Panc1 (cell line): ENCODE measurements at regions not wholly inside any gene's neighbourhood (a gene's known extent, or its start where the extent isn't known, plus 50 kb on each side); places are given as distances from the start of the nearest gene placed in this dataset.

Source experiments
- TF ChIP-seq, protein P1 (sequence below), 2 experiments: IDR thresholded peaks; 2 replicates each; pipeline ENCODE4 v1.6.1; 2011 to 2012; ENCODE audit warnings: low read depth in 2 of 2, control low read depth in 1 of 2, low read length in 1 of 2, mild to moderate bottlenecking in 1 of 2, moderate library complexity in 1 of 2; ENCODE audit not compliant: insufficient read depth in 1 of 2
- TF ChIP-seq, protein P2 (sequence below): fragments of 450-650 bp; IDR thresholded peaks from 2 replicates; pipeline ENCODE4 v1.5.1; 2017; ENCODE audit warnings: mild to moderate bottlenecking

DNA sequence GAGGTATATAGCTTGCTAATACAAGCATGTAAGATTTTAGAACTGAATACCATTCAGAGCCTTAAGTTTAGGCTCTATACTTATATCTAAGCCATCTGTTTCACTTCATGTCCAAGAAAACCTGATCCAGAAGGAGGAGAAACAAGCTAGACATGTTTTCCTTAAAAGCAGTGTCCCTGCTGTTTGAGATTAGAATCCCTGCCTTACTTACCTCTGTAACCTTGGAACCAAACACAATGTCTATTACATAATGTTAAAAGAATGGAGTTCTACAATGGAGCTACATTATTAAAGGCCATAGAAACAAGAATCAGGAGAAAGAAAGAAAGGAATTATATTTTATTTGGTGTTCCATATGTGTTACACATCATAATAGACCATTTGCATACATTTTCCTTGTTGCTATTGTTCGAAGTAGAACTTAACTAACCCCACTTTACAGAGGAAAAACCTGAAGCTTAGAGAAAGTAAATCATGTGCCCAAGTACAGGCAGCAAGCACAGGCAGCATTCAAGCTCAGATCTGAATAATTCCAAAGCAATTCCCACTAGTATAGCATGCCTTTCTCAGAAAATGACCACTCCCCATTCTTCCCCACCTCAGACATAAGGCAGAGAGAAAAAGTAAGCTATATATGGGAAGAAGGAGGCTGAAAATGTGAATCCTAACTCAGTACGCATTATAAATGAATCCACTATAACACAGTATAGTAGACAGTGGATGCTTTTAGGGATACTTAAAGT lies 380.1 kb upstream of the SPAG17 start:
- TF ChIP-seq, protein P1, sequence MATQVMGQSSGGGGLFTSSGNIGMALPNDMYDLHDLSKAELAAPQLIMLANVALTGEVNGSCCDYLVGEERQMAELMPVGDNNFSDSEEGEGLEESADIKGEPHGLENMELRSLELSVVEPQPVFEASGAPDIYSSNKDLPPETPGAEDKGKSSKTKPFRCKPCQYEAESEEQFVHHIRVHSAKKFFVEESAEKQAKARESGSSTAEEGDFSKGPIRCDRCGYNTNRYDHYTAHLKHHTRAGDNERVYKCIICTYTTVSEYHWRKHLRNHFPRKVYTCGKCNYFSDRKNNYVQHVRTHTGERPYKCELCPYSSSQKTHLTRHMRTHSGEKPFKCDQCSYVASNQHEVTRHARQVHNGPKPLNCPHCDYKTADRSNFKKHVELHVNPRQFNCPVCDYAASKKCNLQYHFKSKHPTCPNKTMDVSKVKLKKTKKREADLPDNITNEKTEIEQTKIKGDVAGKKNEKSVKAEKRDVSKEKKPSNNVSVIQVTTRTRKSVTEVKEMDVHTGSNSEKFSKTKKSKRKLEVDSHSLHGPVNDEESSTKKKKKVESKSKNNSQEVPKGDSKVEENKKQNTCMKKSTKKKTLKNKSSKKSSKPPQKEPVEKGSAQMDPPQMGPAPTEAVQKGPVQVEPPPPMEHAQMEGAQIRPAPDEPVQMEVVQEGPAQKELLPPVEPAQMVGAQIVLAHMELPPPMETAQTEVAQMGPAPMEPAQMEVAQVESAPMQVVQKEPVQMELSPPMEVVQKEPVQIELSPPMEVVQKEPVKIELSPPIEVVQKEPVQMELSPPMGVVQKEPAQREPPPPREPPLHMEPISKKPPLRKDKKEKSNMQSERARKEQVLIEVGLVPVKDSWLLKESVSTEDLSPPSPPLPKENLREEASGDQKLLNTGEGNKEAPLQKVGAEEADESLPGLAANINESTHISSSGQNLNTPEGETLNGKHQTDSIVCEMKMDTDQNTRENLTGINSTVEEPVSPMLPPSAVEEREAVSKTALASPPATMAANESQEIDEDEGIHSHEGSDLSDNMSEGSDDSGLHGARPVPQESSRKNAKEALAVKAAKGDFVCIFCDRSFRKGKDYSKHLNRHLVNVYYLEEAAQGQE (IDR thresholded peaks at IDR 0.05; ENCODE audit: insufficient read depth in 1 of 2, low read depth in 2 of 2, low read length in 1 of 2): no peak
- TF ChIP-seq, protein P2, sequence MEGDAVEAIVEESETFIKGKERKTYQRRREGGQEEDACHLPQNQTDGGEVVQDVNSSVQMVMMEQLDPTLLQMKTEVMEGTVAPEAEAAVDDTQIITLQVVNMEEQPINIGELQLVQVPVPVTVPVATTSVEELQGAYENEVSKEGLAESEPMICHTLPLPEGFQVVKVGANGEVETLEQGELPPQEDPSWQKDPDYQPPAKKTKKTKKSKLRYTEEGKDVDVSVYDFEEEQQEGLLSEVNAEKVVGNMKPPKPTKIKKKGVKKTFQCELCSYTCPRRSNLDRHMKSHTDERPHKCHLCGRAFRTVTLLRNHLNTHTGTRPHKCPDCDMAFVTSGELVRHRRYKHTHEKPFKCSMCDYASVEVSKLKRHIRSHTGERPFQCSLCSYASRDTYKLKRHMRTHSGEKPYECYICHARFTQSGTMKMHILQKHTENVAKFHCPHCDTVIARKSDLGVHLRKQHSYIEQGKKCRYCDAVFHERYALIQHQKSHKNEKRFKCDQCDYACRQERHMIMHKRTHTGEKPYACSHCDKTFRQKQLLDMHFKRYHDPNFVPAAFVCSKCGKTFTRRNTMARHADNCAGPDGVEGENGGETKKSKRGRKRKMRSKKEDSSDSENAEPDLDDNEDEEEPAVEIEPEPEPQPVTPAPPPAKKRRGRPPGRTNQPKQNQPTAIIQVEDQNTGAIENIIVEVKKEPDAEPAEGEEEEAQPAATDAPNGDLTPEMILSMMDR: no peak
